ENCODE measurements at regions not wholly inside any gene's neighbourhood (a gene's known extent, or its start where the extent isn't known, plus 50 kb on each side); places are given as distances from the start of the nearest gene placed in this dataset.

DNA sequence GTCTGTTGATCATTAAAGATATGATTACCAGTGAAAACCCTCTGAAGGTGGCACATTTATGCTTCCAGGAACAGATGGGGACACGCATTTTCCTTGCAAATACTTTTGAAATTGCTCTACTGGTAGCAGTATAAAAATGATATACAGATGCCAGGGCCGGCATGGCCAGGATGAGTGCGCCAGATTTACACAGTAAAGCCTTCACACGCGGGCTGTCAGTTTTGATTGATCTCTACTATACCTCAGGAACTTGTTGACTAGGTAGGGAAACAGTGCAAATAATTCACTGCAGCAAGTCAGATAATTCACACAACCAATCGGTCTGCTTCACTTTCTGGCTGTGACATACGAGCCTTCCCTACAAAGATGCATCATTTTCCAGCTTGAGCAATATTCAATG is 123.2 kb upstream of the BARHL2 start:
- ATAC-seq (ENCODE audit: low FRiP score in 2 of 2) (no peak), DNase-seq (no peak)
- H3K27ac ChIP-seq: no peak overlapping the region
- TF ChIP-seq POLR2AphosphoS5 (IDR thresholded peaks at IDR 0.05) (no peak), POLR2A (IDR thresholded peaks at IDR 0.05) (no peak), EP300 (IDR thresholded peaks at IDR 0.05) (no peak)
- TF ChIP-seq, protein P1, sequence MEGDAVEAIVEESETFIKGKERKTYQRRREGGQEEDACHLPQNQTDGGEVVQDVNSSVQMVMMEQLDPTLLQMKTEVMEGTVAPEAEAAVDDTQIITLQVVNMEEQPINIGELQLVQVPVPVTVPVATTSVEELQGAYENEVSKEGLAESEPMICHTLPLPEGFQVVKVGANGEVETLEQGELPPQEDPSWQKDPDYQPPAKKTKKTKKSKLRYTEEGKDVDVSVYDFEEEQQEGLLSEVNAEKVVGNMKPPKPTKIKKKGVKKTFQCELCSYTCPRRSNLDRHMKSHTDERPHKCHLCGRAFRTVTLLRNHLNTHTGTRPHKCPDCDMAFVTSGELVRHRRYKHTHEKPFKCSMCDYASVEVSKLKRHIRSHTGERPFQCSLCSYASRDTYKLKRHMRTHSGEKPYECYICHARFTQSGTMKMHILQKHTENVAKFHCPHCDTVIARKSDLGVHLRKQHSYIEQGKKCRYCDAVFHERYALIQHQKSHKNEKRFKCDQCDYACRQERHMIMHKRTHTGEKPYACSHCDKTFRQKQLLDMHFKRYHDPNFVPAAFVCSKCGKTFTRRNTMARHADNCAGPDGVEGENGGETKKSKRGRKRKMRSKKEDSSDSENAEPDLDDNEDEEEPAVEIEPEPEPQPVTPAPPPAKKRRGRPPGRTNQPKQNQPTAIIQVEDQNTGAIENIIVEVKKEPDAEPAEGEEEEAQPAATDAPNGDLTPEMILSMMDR (IDR thresholded peaks at IDR 0.05): no peak
- no peaks in the 10 kb centered on the region for H3K9me3 ChIP-seq
- no peaks in the 10 kb centered on the region for H3K36me3 ChIP-seq
- no peak overlapping the region for H3K4me3 ChIP-seq
- H3K27me3 ChIP-seq: peaks cover 0 to 35% (median 11%) of the 10 kb centered on the region in 4 donors
- 27 to 52% methylated on average over 7 of the region's 7 CpGs for WGBS, 2 donors
- H3K4me1 ChIP-seq: peaks cover 9 to 12% (median 11%) of the 10 kb centered on the region in 4 donors

DNA sequence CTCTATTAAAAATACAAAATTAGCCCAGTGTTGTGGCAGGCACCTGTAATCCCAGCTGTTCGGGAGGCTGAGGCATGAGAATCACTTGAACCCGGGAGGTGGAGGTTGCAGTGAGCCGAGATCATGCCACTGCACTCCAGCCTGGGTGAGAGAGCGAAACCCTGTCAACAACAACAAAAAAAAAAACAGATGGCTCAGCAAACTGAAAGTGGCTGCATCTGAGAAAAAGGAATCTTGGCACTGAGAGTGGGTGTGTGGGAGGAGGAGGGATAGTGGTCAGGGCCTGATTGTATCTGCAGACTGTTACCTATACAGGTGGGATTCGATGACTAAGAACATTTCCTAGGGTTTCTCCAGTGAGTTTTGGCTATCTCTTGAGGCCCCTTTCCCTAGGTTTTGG is 122.2 kb upstream of the BARHL2 start:
- H3K4me3 ChIP-seq: no peak overlapping the region
- H3K36me3 ChIP-seq: no peaks in the 10 kb centered on the region
- H3K4me1 ChIP-seq: peaks cover 12 to 22% (median 21%) of the 10 kb centered on the region in 4 donors
- WGBS, 2 donors: 41 to 58% methylated on average over 5 of the region's 5 CpGs
- ATAC-seq (ENCODE audit: low FRiP score in 2 of 2) (no peak), DNase-seq (no peak)
- no peaks in the 10 kb centered on the region for H3K9me3 ChIP-seq
- H3K27ac ChIP-seq: no peak overlapping the region
- TF ChIP-seq, protein P1 (IDR thresholded peaks at IDR 0.05): no peak
- TF ChIP-seq EP300 (IDR thresholded peaks at IDR 0.05) (no peak), POLR2A (IDR thresholded peaks at IDR 0.05) (no peak), POLR2AphosphoS5 (IDR thresholded peaks at IDR 0.05) (no peak)
- H3K27me3 ChIP-seq: peaks cover 0 to 45% (median 15%) of the 10 kb centered on the region in 4 donors

DNA sequence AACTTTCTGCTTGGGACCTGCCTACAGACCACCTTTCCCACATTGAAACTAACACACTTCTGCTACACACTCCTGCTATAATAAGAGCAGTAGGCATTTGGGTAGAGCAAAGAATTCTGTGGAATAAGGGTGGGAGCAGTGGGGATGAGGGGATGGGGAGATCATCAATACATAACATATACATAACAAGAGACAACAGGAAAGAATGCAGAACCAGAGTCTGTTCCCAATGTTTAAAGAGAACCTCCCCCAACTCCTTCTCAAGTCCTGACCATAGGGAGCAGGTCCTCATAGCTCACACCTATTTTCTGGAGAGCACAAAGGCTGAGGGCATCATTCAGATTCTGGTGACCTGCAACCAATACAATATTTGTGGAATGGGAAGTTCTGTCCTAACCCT is 121.6 kb upstream of the BARHL2 start:
- Histone ChIP-seq H3K36me3 (no peaks in the 10 kb centered on the region), H3K27ac (no peak overlapping the region), H3K27me3 (peaks cover 0 to 46% (median 16%) of the 10 kb centered on the region in 4 donors), H3K9me3 (no peaks in the 10 kb centered on the region), H3K4me1 (peaks cover 12 to 22% (median 21%) of the 10 kb centered on the region in 4 donors), H3K4me3 (no peak overlapping the region)
- TF ChIP-seq, protein P1 (IDR thresholded peaks at IDR 0.05): no peak
- TF ChIP-seq POLR2A (IDR thresholded peaks at IDR 0.05) (no peak), EP300 (IDR thresholded peaks at IDR 0.05) (no peak), POLR2AphosphoS5 (IDR thresholded peaks at IDR 0.05) (no peak)
- no peak for DNase-seq
- no peak for ATAC-seq (ENCODE audit: low FRiP score in 2 of 2)

DNA sequence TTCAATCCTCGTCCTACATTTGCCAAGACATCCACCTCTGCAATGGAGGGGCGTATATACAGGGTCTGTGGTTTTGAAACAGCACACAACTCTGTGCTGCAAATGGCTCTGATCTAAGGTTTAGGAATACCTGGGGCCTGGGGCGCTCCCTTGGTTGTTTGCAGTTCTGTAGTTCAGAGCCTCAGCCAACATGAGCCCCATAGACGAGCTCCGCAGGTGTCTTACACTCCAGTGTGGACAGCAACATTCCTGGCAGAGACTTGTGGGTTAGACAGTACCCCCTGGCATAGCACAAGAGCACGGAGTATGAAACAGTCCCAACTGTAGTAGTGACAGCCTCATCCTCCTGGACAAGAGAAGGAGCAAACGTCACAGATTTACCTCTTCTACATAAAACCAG is 120.3 kb upstream of the BARHL2 start:
- whole genome bisulfite sequencing, 2 donors: 65 to 71% methylated on average over 7 of the region's 7 CpGs
- H3K9me3 ChIP-seq: no peaks in the 10 kb centered on the region
- H3K36me3 ChIP-seq: no peaks in the 10 kb centered on the region
- no peak for DNase-seq
- TF ChIP-seq EP300 (IDR thresholded peaks at IDR 0.05) (no peak), POLR2AphosphoS5 (IDR thresholded peaks at IDR 0.05) (no peak), POLR2A (IDR thresholded peaks at IDR 0.05) (no peak)
- TF ChIP-seq, protein P1 (IDR thresholded peaks at IDR 0.05): no peak
- H3K4me3 ChIP-seq: no peak overlapping the region
- H3K27me3 ChIP-seq: peaks cover 0 to 51% (median 16%) of the 10 kb centered on the region in 4 donors
- no peak for ATAC-seq (ENCODE audit: low FRiP score in 2 of 2)
- H3K27ac ChIP-seq: no peak overlapping the region
- H3K4me1 ChIP-seq: peaks cover 12 to 22% (median 21%) of the 10 kb centered on the region in 4 donors

DNA sequence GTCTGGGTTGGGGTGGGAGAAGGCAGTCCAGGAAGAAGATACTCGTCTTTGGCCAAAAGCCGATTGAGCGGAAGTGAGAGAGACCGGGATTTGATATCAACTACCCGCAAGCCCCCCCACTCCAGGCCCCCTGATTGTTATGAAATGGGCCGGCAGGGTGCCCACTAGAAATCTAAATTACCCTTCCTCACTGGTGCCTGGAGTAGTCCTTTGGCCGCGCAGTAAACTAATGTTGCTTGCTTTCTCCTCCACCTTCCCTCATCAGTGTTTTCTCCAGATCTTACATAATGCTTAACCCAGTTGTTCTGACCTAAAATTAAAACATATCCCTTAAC is 119.2 kb upstream of the BARHL2 start:
- H3K27ac ChIP-seq: no peak overlapping the region
- no peaks in the 10 kb centered on the region for H3K9me3 ChIP-seq
- H3K27me3 ChIP-seq: peaks cover 0 to 50% (median 16%) of the 10 kb centered on the region in 4 donors
- no peaks in the 10 kb centered on the region for H3K36me3 ChIP-seq
- WGBS, 2 donors: 5 to 26% methylated on average over 2 to 7 of the region's 8 CpGs
- H3K4me1 ChIP-seq: peaks cover 12 to 22% (median 21%) of the 10 kb centered on the region in 4 donors
- ATAC-seq (ENCODE audit: low FRiP score in 2 of 2): no peak
- DNase-seq: no peak
- peak overlapping the region in 3 of 4 donors; percentile 31 to 43 (median 41) for H3K4me3 ChIP-seq
- TF ChIP-seq, protein P1 (IDR thresholded peaks at IDR 0.05): no peak
- TF ChIP-seq POLR2AphosphoS5 (IDR thresholded peaks at IDR 0.05) (no peak), POLR2A (IDR thresholded peaks at IDR 0.05) (no peak), EP300 (IDR thresholded peaks at IDR 0.05) (no peak)

All from upper lobe of left lung (tissue), 6 donors.